AG10803 (cell line): ENCODE measurements at regions not wholly inside any gene's neighbourhood (a gene's known extent, or its start where the extent isn't known, plus 50 kb on each side); places are given as distances from the start of the nearest gene placed in this dataset.
"Not testable (repeated sequence)": the region's sequence is repeated elsewhere in the genome, so short reads cannot be mapped to it uniquely, and the experiment has no call there.

Source experiments
- DNase-seq: peaks from one replicate; pipeline ENCODE4 v3.0.0; 2010; ENCODE audit warnings: low read depth
- H3K4me3 ChIP-seq: 2 replicates; pipeline ENCODE4 v1.5.1; 2011; ENCODE audit warnings: mild to moderate bottlenecking, low read length, control low read depth
- CTCF ChIP-seq: conservative IDR thresholded peaks from 2 replicates; pipeline ENCODE4 v1.5.1; 2011; ENCODE audit warnings: mild to moderate bottlenecking, low read length, control low read depth, inconsistent platforms

- H3K4me3 ChIP-seq = no peak overlapping the region
- TF ChIP-seq CTCF = no peak
- no peak for DNase-seq
These were observed 303.4 kb downstream of the ISL1 start for GRCh38 chr5:51686622-51687021.

GRCh38 chr5:51691538-51692079 is 308.4 kb downstream of the ISL1 start:
- DNase-seq = no peak
- no peak overlapping the region for H3K4me3 ChIP-seq
- TF ChIP-seq CTCF = no peak

GRCh38 chr5:51694826-51695225 is 311.6 kb downstream of the ISL1 start:
- no peak for DNase-seq
- H3K4me3 ChIP-seq = no peak overlapping the region
- no peak for TF ChIP-seq CTCF

GRCh38 chr5:51696122-51696521 is 312.9 kb downstream of the ISL1 start:
- TF ChIP-seq CTCF = no peak
- H3K4me3 ChIP-seq = no peak overlapping the region
- DNase-seq = no peak

- not testable (repeated sequence) for DNase-seq, H3K4me3 ChIP-seq
These were observed 318.8 kb downstream of the ISL1 start for GRCh38 chr5:51702046-51702445.

GRCh38 chr5:51712201-51712600 is 329.0 kb downstream of the ISL1 start:
- no peak overlapping the region for H3K4me3 ChIP-seq
- TF ChIP-seq CTCF = no peak
- no peak for DNase-seq

- DNase-seq, H3K4me3 ChIP-seq: not testable (repeated sequence)
These were observed 332.2 kb downstream of the ISL1 start for GRCh38 chr5:51715445-51715844.

- no peak for TF ChIP-seq CTCF
- no peak overlapping the region for H3K4me3 ChIP-seq
- no peak for DNase-seq
These were observed 348.3 kb downstream of the ISL1 start for GRCh38 chr5:51731421-51732029.
